IMR-90 (cell line): ENCODE measurements at regions not wholly inside any gene's neighbourhood (a gene's known extent, or its start where the extent isn't known, plus 50 kb on each side); places are given as distances from the start of the nearest gene placed in this dataset.

ENCODE experiments used
- ATAC-seq: fragments of 200-7000 bp; cut with Tn5 transposase; 2 replicates; pipeline ENCODE4 v1.9.1; 2020; ENCODE audit warnings: low read depth, mild to moderate bottlenecking, moderate library complexity
- BruUV-seq: library from RNA; stranded (reverse); fragments of 400-500 nt; replicated peaks from 2 replicates; lab custom pipeline; 2021; lab: Mats Ljungman, UMichigan
- CTCF ChIA-PET: fragments of 300-600 bp; formaldehyde crosslinking; extraction: SDS; loops from one replicate; lab custom pipeline; 2021; ENCODE audit warnings: antibody characterized with exemption; lab: Yijun Ruan, JAX
- POLR2A ChIA-PET: fragments of 300-600 bp; sonication (Branson Sonifier 250); formaldehyde crosslinking; loops from one replicate; lab custom pipeline; 2022; ENCODE audit warnings: antibody characterized with exemption; ENCODE audit not compliant: unreplicated experiment; lab: Charles Lee
- DNase-seq: peaks from one replicate; pipeline ENCODE4 v3.0.0; 2013
- H2AFZ ChIP-seq: replicated peaks from 2 replicates; pipeline ENCODE3; 2013; ENCODE audit warnings: low read length, mild to moderate bottlenecking; ENCODE audit not compliant: poor library complexity
- H2AK5ac ChIP-seq: 2 replicates; pipeline ENCODE4 v1.6.1; 2013; ENCODE audit warnings: low read depth, low read length, inconsistent platforms
- H2AK9ac ChIP-seq: replicated peaks from 2 replicates; pipeline ENCODE3; 2013; ENCODE audit warnings: mild to moderate bottlenecking, low read depth, low read length, moderate library complexity; ENCODE audit not compliant: poor library complexity
- H2BK120ac ChIP-seq: 2 replicates; pipeline ENCODE4 v1.6.1; 2013; ENCODE audit warnings: low read depth, low read length, inconsistent platforms
- H2BK15ac ChIP-seq: 3 replicates; pipeline ENCODE4 v1.6.1; 2013; ENCODE audit warnings: low read depth, low read length, inconsistent platforms
- H2BK20ac ChIP-seq: 2 replicates; pipeline ENCODE4 v1.6.1; 2013; ENCODE audit warnings: low read depth, mild to moderate bottlenecking, inconsistent platforms, low read length, moderate library complexity
- H2BK5ac ChIP-seq: 2 replicates; pipeline ENCODE4 v1.6.1; 2013; ENCODE audit warnings: mild to moderate bottlenecking, low read depth, low read length, inconsistent platforms; ENCODE audit not compliant: poor library complexity, severe bottlenecking
- H3K14ac ChIP-seq: replicated peaks from 2 replicates; pipeline ENCODE4 v1.6.1; 2013; ENCODE audit warnings: low read depth, low read length, inconsistent platforms
- H3K18ac ChIP-seq: 2 replicates; pipeline ENCODE4 v1.6.1; 2013; ENCODE audit warnings: low read depth, low read length, control low read depth
- H3K23ac ChIP-seq: 2 replicates; pipeline ENCODE4 v1.6.1; 2013; ENCODE audit warnings: low read depth, low read length, inconsistent platforms
- H3K27ac ChIP-seq: 2 replicates; pipeline ENCODE4 v1.5.1; 2013; ENCODE audit warnings: mild to moderate bottlenecking, control low read depth, low read length; ENCODE audit not compliant: insufficient read depth
- H3K27me3 ChIP-seq: 2 replicates; pipeline ENCODE4 v1.6.1; 2013; ENCODE audit warnings: low read length; ENCODE audit not compliant: control insufficient read depth, insufficient read depth
- H3K36me3 ChIP-seq: 2 replicates; pipeline ENCODE4 v1.6.1; 2013; ENCODE audit warnings: low read length, mixed read lengths; ENCODE audit not compliant: control insufficient read depth, insufficient read depth
- H3K4ac ChIP-seq: 2 replicates; pipeline ENCODE4 v1.6.1; 2013; ENCODE audit warnings: low read depth, low read length, inconsistent platforms
- H3K4me1 ChIP-seq: 2 replicates; pipeline ENCODE4 v1.6.1; 2013; ENCODE audit warnings: low read length, mixed read lengths; ENCODE audit not compliant: control insufficient read depth, insufficient read depth
- H3K4me2 ChIP-seq: 2 replicates; pipeline ENCODE4 v1.6.1; 2013; ENCODE audit warnings: low read depth, mild to moderate bottlenecking, control low read depth, low read length, moderate library complexity
- H3K4me3 ChIP-seq: 2 replicates; pipeline ENCODE4 v1.5.1; 2013; ENCODE audit warnings: low read depth, mild to moderate bottlenecking, control low read depth, low read length, moderate library complexity; ENCODE audit not compliant: insufficient read depth
- H3K56ac ChIP-seq: 2 replicates; pipeline ENCODE4 v1.6.1; 2013; ENCODE audit warnings: low read length, inconsistent platforms; ENCODE audit not compliant: insufficient read depth; ENCODE audit errors: extremely low read depth
- H3K79me1 ChIP-seq, 2 experiments: 2 replicates each; pipeline ENCODE4 v1.6.1; 2013; ENCODE audit warnings: low read length in 2 of 2, inconsistent platforms in 1 of 2, low read depth in 1 of 2
- H3K9ac ChIP-seq: 2 replicates; pipeline ENCODE4 v1.6.1; 2013; ENCODE audit warnings: low read depth, low read length, control low read depth
- H3K9me1 ChIP-seq: 2 replicates; pipeline ENCODE4 v1.6.1; 2013; ENCODE audit warnings: low read length, inconsistent platforms; ENCODE audit not compliant: insufficient read depth
- H3K9me3 ChIP-seq: 2 replicates; pipeline ENCODE4 v1.6.1; 2013; ENCODE audit warnings: low read length; ENCODE audit not compliant: control insufficient read depth, insufficient read depth
- H4K20me1 ChIP-seq: 2 replicates; pipeline ENCODE4 v1.6.1; 2013; ENCODE audit warnings: low read length, inconsistent platforms; ENCODE audit not compliant: insufficient read depth
- H4K5ac ChIP-seq: 2 replicates; pipeline ENCODE4 v1.6.1; 2013; ENCODE audit warnings: mild to moderate bottlenecking, low read depth, low read length, control low read depth
- H4K8ac ChIP-seq, 2 experiments: 2 replicates each; pipeline ENCODE4 v1.6.1; 2013; ENCODE audit warnings: low read depth in 2 of 2, low read length in 2 of 2, control low read depth in 1 of 2, inconsistent platforms in 1 of 2
- H4K91ac ChIP-seq: 2 replicates; pipeline ENCODE4 v1.6.1; 2013; ENCODE audit warnings: low read depth, low read length, inconsistent platforms; ENCODE audit not compliant: insufficient read depth
- CTCF ChIP-seq: conservative IDR thresholded peaks from 2 replicates; pipeline ENCODE4 v1.5.1; 2012; ENCODE audit warnings: mild to moderate bottlenecking, low read depth, low read length, improper control_type of control experiment
- FOS ChIP-seq: fragments of 150-350 bp; IDR thresholded peaks from 2 replicates; pipeline ENCODE4 v1.6.1; 2016; ENCODE audit warnings: low read depth, low read length
- MAFK ChIP-seq: IDR thresholded peaks from 2 replicates; pipeline ENCODE4 v1.6.1; 2012; ENCODE audit warnings: low read depth, low read length, improper control_type of control experiment
- MAZ ChIP-seq: IDR thresholded peaks from 2 replicates; pipeline ENCODE4 v1.6.1; 2012; ENCODE audit warnings: low read depth, mild to moderate bottlenecking, low read length, improper control_type of control experiment, moderate library complexity, borderline replicate concordance
- MXI1 ChIP-seq: IDR thresholded peaks from 2 replicates; pipeline ENCODE4 v1.6.1; 2012; ENCODE audit warnings: low read depth, mild to moderate bottlenecking, low read length, moderate library complexity, borderline replicate concordance
- RFX5 ChIP-seq: IDR thresholded peaks from 2 replicates; pipeline ENCODE4 v1.8.0; 2012; ENCODE audit warnings: low read depth, mild to moderate bottlenecking, low read length, moderate library complexity
- USF2 ChIP-seq: fragments of 150-350 bp; IDR thresholded peaks from 2 replicates; pipeline ENCODE4 v1.6.1; 2017; ENCODE audit warnings: mild to moderate bottlenecking, antibody characterized with exemption, low read length, low read depth
- WGBS, 2 experiments: methylation state at CpG; one replicate each; pipeline versions ENCODE4 v1.1.5 to v1.1.7; 2013; ENCODE audit warnings: missing lambda C conversion rate in 2 of 2; ENCODE audit not compliant: insufficient read length in 1 of 2; ENCODE audit errors: extremely low coverage in 2 of 2; 5-methylcytosine and 5-hydroxymethylcytosine counted together
- dilution Hi-C: fragments of 300-500 bp; cut with HindIII; formaldehyde crosslinking; loops from one replicate; pipeline ENCODE4 v1.14.3; 2018; ENCODE audit warnings: low sequenced_read_pairs; ENCODE audit not compliant: unreplicated experiment
- in situ Hi-C: fragments of 300-500 bp; cut with MboI; formaldehyde crosslinking; loops from 3 replicates; pipeline ENCODE4 v1.14.3; 2019; ENCODE audit warnings: low sequenced_read_pairs, inconsistent platforms, mixed read lengths
- intact Hi-C: fragments of 100-400 bp; cut with micrococcal nuclease; formaldehyde crosslinking; loops from 2 replicates; pipeline ENCODE4 v1.10.0; 2022
- TF ChIP-seq, protein P1 (sequence below): fragments of 150-350 bp; IDR thresholded peaks from 2 replicates; pipeline ENCODE4 v1.6.1; 2016; ENCODE audit warnings: low read depth, mild to moderate bottlenecking, low read length, moderate library complexity, borderline replicate concordance

- Histone ChIP-seq H3K18ac (no peak overlapping the region), H3K9ac (no peak overlapping the region), H3K27me3 (peaks cover 10% of the 10 kb centered on the region), H2AK5ac (no peak overlapping the region), H3K56ac (no peak overlapping the region), H3K27ac (no peak overlapping the region), H3K4me1 (no peaks in the 10 kb centered on the region), H3K36me3 (no peaks in the 10 kb centered on the region), H2AFZ (no peak overlapping the region), H3K14ac (no peak overlapping the region), H4K8ac (no peak overlapping the region), H2BK5ac (no peak overlapping the region), H4K20me1 (no peaks in the 10 kb centered on the region), H3K4me2 (no peak overlapping the region), H3K4me3 (no peak overlapping the region), H3K9me1 (no peaks in the 10 kb centered on the region), H2BK120ac (no peak overlapping the region), H3K4ac (no peak overlapping the region), H2BK20ac (no peak overlapping the region), H3K23ac (no peak overlapping the region), H4K5ac (no peak overlapping the region), H4K91ac (no peak overlapping the region), H3K9me3 (no peaks in the 10 kb centered on the region), H2AK9ac (no peak overlapping the region), H2BK15ac (no peak overlapping the region), H3K79me1 (no peaks in the 10 kb centered on the region)
- dilution Hi-C loops, result no loop called here
- BruUV-seq, result no TSS peak
- ChIA-PET POLR2A (no interaction called here), CTCF (interaction anchor here (0.6 kb wide), 1 partner anchor 158 kb away, joined by 5 read pairs; no protein-coding TSS in a partner anchor)
- in situ Hi-C loops, result no loop called here
- DNase-seq, result no peak
- intact Hi-C loops, result no loop called here
- WGBS, 2 experiments, result 0% methylated on average over 2 of the region's 9 CpGs; no CpG with 5 or more reads in 1 of the 2 experiments
- TF ChIP-seq USF2 (no peak), RFX5 (no peak), MXI1 (no peak), MAFK (no peak), CTCF (no peak), MAZ (no peak), FOS (no peak)
- TF ChIP-seq, protein P1, sequence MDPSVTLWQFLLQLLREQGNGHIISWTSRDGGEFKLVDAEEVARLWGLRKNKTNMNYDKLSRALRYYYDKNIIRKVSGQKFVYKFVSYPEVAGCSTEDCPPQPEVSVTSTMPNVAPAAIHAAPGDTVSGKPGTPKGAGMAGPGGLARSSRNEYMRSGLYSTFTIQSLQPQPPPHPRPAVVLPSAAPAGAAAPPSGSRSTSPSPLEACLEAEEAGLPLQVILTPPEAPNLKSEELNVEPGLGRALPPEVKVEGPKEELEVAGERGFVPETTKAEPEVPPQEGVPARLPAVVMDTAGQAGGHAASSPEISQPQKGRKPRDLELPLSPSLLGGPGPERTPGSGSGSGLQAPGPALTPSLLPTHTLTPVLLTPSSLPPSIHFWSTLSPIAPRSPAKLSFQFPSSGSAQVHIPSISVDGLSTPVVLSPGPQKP, result no peak
- ATAC-seq, result no peak
Measured at GRCh38 chr1:231099996-231100767, 60.1 kb upstream of the FAM89A start.
